IPS-20b (cell line): ENCODE measurements at regions not wholly inside any gene's neighbourhood (a gene's known extent, or its start where the extent isn't known, plus 50 kb on each side); places are given as distances from the start of the nearest gene placed in this dataset.

ENCODE experiments used
- H3K27ac ChIP-seq: one replicate; pipeline ENCODE4 v1.5.1; 2013; ENCODE audit warnings: low read length
- H3K27me3 ChIP-seq: 2 replicates; pipeline ENCODE4 v1.6.1; 2013; ENCODE audit warnings: mild to moderate bottlenecking, low read length, inconsistent platforms; ENCODE audit not compliant: insufficient read depth
- H3K36me3 ChIP-seq: 2 replicates; pipeline ENCODE4 v1.6.1; 2013; ENCODE audit warnings: low read depth, mild to moderate bottlenecking, inconsistent platforms, low read length, moderate library complexity; ENCODE audit not compliant: insufficient read depth
- H3K4me1 ChIP-seq: 2 replicates; pipeline ENCODE4 v1.6.1; 2013; ENCODE audit warnings: mild to moderate bottlenecking, control low read depth, inconsistent platforms, low read length, moderate library complexity; ENCODE audit not compliant: insufficient read depth
- H3K4me3 ChIP-seq: 2 replicates; pipeline ENCODE4 v1.5.1; 2013; ENCODE audit warnings: mild to moderate bottlenecking, low read length, inconsistent platforms
- H3K9ac ChIP-seq: 2 replicates; pipeline ENCODE4 v1.6.1; 2013; ENCODE audit warnings: low read depth, mild to moderate bottlenecking, inconsistent platforms, low read length, moderate library complexity
- H3K9me3 ChIP-seq: 2 replicates; pipeline ENCODE4 v1.6.1; 2013; ENCODE audit warnings: mild to moderate bottlenecking, low read depth, low read length, inconsistent platforms; ENCODE audit not compliant: insufficient read depth

DNA sequence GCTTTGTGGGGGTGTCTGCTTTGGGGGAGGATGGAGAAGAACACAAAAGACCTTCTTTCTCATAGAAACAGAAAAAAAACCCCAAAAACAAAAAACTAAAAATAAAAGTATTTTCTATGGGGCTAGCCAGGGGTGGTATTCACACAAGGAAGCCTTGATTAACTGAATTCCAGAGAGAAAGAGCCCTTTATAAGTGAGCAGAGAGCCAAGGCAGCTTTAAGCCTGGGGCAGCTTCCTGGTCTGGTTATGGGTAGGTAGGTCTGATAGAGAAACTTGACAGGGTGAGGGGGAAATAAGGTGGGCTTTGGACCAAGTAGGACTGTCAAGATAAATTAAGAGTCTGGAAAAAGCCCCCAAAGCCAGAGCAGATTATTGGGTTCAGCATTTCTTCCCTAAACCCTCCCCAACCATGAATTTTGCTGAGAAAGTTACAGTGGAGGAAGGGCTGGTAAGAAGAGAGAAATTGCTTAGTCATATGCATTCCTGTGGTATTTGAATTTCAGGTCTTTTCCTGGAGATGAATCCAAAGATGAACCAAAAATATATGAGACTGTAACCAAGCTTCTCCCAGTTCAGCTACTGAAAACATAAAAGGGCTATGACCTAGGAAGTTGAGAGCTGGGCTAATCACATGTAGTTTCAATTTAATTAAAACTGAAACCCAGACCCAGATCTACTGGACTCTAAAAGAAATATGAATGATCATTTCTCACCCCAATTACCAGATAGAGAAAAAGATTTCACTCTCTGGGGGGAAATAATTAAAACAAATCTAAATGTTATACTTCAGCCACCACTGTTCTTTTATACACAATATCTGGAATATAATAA, 144.8 kb downstream of the TBC1D30 start:
- no peak overlapping the region for H3K27ac ChIP-seq
- H3K27me3 ChIP-seq = no peaks in the 10 kb centered on the region
- no peaks in the 10 kb centered on the region for H3K36me3 ChIP-seq
- no peak overlapping the region for H3K4me3 ChIP-seq
- H3K9me3 ChIP-seq = no peaks in the 10 kb centered on the region; the same call in 1 of the 2 replicates
- no peak overlapping the region for H3K9ac ChIP-seq
- no peaks in the 10 kb centered on the region; the same call in 1 of the 2 replicates for H3K4me1 ChIP-seq

DNA sequence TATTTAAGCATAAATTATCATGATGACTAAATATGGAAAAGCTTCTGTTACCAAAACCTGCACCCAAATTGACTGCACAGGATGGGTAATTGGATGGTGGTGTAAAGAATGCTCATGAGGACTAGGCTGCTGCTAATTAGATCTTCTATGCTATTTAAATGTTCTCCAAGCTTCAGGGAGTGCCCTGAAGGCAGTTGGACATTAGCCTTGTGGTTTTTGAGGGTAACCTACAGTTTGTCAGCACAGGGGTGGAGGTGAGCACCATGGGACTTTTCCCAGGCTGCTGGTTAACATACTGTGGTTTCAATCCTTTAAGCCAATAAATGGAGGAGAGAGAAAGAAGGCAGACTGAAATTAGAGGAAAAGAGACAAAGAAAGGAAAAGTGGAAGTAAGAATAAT, 145.0 kb downstream of the WIF1 start:
- H3K27ac ChIP-seq = no peak overlapping the region
- H3K9ac ChIP-seq = no peak overlapping the region
- no peaks in the 10 kb centered on the region for H3K4me1 ChIP-seq
- no peaks in the 10 kb centered on the region for H3K9me3 ChIP-seq
- H3K27me3 ChIP-seq = no peaks in the 10 kb centered on the region
- no peak overlapping the region for H3K4me3 ChIP-seq
- 0 out of 2 replicates have a peak, but pooled peaks cover 2% of the 10 kb centered on the region for H3K36me3 ChIP-seq

DNA sequence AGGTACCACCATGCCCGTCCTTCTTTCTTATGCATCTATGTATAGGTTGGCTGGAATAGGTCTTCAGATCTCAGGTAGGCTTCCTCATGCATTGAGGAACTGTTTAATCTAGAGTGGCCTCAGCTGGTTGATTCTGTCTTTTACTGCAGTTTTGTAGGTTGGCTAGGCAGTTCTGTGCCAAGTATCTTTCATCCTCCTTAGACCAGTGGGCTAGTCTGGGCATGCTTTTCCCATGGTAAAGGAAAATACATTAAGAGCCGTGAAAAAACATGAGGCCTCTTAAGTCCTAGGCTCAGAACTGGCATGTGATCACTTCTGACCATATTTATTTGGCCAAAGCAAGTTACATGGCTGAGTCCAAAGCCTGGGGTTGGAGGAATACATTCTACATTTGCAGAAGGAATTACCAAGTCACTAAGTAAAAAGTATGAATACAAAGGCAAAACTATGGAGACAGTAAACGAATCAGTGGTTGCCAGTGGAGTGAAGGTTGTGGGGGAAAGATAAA, 137.3 kb downstream of the WIF1 start:
- H3K9me3 ChIP-seq = peaks cover 21% of the 10 kb centered on the region; the same call in 1 of the 2 replicates
- H3K27me3 ChIP-seq = no peaks in the 10 kb centered on the region
- H3K9ac ChIP-seq = no peak overlapping the region
- no peak overlapping the region for H3K4me3 ChIP-seq
- H3K27ac ChIP-seq = no peak overlapping the region
- peaks cover 15% of the 10 kb centered on the region; the same call in 1 of the 2 replicates for H3K36me3 ChIP-seq
- no peaks in the 10 kb centered on the region for H3K4me1 ChIP-seq

DNA sequence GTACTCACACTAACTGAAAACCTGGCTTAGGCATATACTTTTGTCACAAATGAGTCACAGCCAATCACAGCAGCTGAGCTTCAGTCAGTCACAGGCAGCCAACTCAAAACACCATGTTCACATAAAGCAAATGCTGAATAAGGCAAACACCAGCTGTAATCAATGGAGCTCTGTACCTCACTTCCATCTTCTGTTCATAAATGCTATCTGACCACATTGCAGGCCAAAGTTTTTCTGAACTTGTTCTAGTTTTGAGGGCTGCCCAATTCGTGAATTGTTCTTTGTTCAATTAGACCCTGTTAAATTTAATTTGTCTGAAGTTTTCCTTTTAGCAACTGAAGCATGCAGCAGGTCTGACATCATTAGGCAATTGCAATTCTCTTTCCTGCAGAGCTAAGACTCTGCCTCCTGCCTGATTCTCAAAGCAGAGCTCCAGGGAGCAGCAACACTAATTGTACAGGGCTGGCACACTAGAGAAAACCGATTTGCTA, 129.9 kb downstream of the WIF1 start:
- Histone ChIP-seq H3K27ac (peak overlapping the region; percentile 15), H3K4me3 (peak overlapping the region; percentile 59), H3K4me1 (peaks cover 25% of the 10 kb centered on the region; the same call in 1 of the 2 replicates), H3K36me3 (no peaks in the 10 kb centered on the region), H3K9me3 (peaks cover 12% of the 10 kb centered on the region; the same call in 1 of the 2 replicates), H3K9ac (peak overlapping the region; percentile 55; the same call in 1 of the 2 replicates), H3K27me3 (no peaks in the 10 kb centered on the region)

DNA sequence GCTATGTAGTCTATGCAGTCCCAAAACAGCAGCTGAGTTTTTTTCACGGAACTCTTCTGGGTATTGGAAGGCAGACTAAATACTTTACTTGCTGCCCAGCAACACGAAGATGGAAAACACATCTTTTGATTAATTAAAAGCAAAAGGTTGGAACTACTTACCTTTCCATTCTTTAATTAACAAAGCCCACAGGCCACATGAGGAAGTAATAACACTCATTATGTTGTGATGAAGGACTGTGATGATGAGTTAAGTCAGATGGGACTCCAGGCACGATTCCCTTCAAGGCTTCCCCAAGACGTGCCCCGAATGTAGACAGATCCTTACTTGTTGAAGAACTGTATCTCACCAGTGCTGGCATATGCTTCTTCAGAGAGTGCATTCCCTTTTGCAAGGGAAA, 129.0 kb downstream of the WIF1 start:
- Histone ChIP-seq H3K27ac (peak overlapping the region; percentile 15), H3K27me3 (no peaks in the 10 kb centered on the region), H3K4me3 (peak overlapping the region; percentile 59), H3K9ac (peak overlapping the region; percentile 55; the same call in 1 of the 2 replicates), H3K36me3 (no peaks in the 10 kb centered on the region), H3K9me3 (peaks cover 12% of the 10 kb centered on the region; the same call in 1 of the 2 replicates), H3K4me1 (peaks cover 25% of the 10 kb centered on the region; the same call in 1 of the 2 replicates)

DNA sequence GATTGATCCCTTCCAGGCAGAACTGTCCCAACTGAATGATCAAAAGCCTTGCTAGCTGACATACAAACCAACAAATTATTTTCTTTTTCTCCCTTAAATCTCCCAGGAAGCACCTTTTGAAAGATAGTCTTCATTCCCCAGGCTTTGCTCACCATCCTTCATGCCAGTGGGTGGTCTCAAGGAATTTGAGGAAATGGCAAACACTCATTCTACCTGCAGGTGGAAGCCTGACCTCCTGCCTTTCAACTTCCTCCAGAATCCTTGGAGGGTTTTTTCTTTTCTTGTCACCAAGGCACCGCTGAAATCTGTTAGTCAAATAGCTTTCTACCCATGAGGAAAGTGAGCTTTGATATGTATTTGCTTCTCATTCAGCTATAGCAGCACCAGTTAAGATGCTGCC, 128.5 kb downstream of the WIF1 start:
- Histone ChIP-seq H3K4me1 (peaks cover 25% of the 10 kb centered on the region; the same call in 1 of the 2 replicates), H3K4me3 (peak overlapping the region; percentile 59), H3K9me3 (peaks cover 12% of the 10 kb centered on the region; the same call in 1 of the 2 replicates), H3K36me3 (no peaks in the 10 kb centered on the region), H3K27me3 (no peaks in the 10 kb centered on the region), H3K27ac (peak overlapping the region; percentile 15), H3K9ac (peak overlapping the region; percentile 55; the same call in 1 of the 2 replicates)

DNA sequence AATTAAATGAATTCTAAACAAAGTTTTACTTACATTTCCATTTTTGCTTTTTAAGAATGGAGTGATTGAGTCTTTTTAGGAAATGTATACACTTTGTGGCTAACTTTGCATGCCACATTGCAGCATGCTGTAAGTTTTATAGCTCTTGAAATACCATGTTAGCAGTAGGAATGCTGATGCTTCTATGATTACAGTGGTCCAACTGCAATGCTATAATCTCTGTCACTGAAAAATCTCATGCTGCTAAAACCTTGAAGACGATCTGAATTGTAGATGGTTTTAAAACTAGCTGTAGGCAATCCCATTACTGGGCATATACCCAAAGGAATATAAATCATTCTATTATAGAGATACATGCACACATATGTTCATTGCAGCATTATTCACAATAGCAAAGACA, 127.6 kb downstream of the WIF1 start:
- H3K36me3 ChIP-seq = no peaks in the 10 kb centered on the region
- H3K4me3 ChIP-seq = no peak overlapping the region
- H3K9ac ChIP-seq = peak overlapping the region; percentile 33; the same call in 1 of the 2 replicates
- H3K27ac ChIP-seq = no peak overlapping the region
- no peaks in the 10 kb centered on the region for H3K27me3 ChIP-seq
- peaks cover 25% of the 10 kb centered on the region; the same call in 1 of the 2 replicates for H3K4me1 ChIP-seq
- H3K9me3 ChIP-seq = peaks cover 12% of the 10 kb centered on the region; the same call in 1 of the 2 replicates

DNA sequence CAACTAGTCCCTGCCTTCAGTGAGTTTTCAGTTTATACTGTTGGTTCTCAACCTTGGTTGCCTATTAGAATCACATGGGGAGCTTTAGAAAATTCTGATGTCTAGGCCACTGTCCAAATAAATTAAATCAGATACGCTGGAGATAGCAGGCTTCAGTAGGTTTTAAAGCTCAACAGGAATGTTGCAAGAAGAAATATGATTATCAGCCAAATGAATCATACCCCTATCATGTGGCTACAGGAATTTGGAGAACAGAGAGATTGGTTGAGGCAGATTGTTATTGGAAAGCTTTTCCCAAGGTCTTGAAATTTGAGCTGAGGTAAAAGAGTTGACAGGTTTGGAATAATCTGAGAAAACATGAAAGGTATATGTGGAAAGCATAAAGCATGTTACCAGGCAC, 125.3 kb downstream of the WIF1 start:
- Histone ChIP-seq H3K4me3 (no peak overlapping the region), H3K9ac (no peak overlapping the region), H3K27me3 (0 out of 2 replicates have a peak, but pooled peaks cover 12% of the 10 kb centered on the region)

DNA sequence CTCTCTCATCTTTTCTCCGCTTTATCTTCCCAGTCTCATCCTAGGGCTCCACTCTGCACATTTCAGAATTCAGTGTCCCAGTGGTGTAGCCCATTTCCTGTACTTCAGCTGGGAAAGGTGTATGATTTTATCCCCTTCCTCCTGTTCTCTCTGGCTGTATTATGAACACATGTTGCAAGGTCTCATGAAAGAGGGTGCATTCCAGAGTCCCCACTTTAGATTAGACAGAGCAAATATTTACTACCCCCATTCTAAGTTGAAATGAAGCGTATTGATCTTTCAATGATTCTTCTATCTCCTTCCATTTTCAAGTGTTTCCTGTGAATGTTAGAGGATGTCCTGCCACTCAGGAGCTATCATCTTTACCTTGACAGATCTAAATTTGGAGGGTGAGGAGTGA, 123.2 kb downstream of the WIF1 start:
- Histone ChIP-seq H3K4me3 (no peak overlapping the region), H3K36me3 (no peaks in the 10 kb centered on the region), H3K9ac (no peak overlapping the region), H3K27ac (no peak overlapping the region), H3K4me1 (peaks cover 12% of the 10 kb centered on the region; the same call in 1 of the 2 replicates), H3K9me3 (peaks cover 7% of the 10 kb centered on the region; the same call in 1 of the 2 replicates), H3K27me3 (peaks cover 24% of the 10 kb centered on the region; the same call in 1 of the 2 replicates)

More for the DNA sequence above, 125.3 kb downstream of the WIF1 start:
- H3K27ac ChIP-seq = no peak overlapping the region
- peaks cover 29% of the 10 kb centered on the region; the same call in 1 of the 2 replicates for H3K4me1 ChIP-seq
- peaks cover 7% of the 10 kb centered on the region; the same call in 1 of the 2 replicates for H3K9me3 ChIP-seq
- no peaks in the 10 kb centered on the region for H3K36me3 ChIP-seq

DNA sequence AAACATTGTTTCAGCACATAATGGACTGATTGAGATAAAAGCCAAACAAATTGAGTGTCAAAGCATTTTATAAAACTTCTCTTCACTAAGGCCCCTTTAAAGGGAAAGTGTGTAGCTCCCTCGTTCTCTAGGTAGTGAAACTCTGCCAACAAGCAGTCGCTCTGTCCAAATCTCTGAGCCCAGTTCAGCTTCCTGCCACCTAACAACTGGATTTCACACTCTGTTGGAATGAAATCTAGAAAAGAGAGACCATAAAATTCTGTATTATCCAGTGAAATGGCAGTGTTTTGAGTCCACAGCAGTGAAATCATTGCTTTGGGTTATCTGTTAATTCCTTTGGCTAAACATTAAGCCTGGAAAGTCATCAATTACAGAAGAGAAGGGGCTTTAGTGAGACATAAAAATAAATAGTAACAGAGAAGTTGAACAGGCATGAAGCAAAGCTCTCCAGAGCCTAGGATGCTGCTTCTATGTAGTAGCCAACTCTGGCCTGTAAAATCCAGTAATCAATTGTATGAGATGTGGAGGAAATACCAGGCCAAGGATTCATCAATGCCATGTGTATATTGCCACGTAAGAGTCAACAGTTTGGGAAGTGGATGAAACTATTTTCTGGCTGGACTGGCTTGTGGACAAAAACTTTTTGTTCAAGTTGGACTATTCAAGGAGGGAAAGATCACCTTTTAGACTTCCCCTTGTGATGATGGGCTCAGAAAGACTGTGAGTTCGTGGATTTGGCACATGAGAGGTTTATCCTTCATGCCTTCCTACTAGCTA, 122.5 kb downstream of the WIF1 start:
- Histone ChIP-seq H3K4me1 (peaks cover 5% of the 10 kb centered on the region; the same call in 1 of the 2 replicates), H3K36me3 (no peaks in the 10 kb centered on the region), H3K27ac (no peak overlapping the region), H3K9ac (no peak overlapping the region), H3K9me3 (peaks cover 7% of the 10 kb centered on the region; the same call in 1 of the 2 replicates), H3K27me3 (peaks cover 24% of the 10 kb centered on the region; the same call in 1 of the 2 replicates), H3K4me3 (no peak overlapping the region)

DNA sequence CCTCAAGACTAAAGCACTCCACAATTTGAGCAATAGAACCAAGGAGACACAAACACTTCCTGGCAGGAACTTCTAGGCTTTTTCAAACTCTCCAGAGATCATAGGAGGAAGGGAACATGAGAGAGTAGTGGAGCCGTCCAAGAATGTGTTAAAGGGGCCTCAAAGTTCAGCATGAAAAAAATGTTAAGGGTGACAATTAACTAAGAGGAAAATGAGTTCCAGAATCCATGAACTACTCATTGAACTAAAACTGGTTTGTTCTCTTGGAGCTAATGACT, 122.0 kb downstream of the WIF1 start:
- H3K27me3 ChIP-seq = peaks cover 24% of the 10 kb centered on the region; the same call in 1 of the 2 replicates
- no peak overlapping the region for H3K9ac ChIP-seq
- H3K4me3 ChIP-seq = no peak overlapping the region
- no peak overlapping the region for H3K27ac ChIP-seq
- no peaks in the 10 kb centered on the region for H3K36me3 ChIP-seq
- H3K4me1 ChIP-seq = peaks cover 5% of the 10 kb centered on the region; the same call in 1 of the 2 replicates
- peaks cover 7% of the 10 kb centered on the region; the same call in 1 of the 2 replicates for H3K9me3 ChIP-seq
